HepG2 (cell line): ENCODE measurements at regions not wholly inside any gene's neighbourhood (a gene's known extent, or its start where the extent isn't known, plus 50 kb on each side); places are given as distances from the start of the nearest gene placed in this dataset.
"Not testable (repeated sequence)": the region's sequence is repeated elsewhere in the genome, so short reads cannot be mapped to it uniquely, and the experiment has no call there.

Source experiments
- ATAC-seq: fragments of 200-7000 bp; cut with Tn5 transposase; 3 replicates; pipeline ENCODE4 v1.9.1; 2020; ENCODE audit warnings: mild to moderate bottlenecking, moderate library complexity
- BruUV-seq: library from RNA; stranded (reverse); fragments of 400-500 nt; replicated peaks from 2 replicates; lab custom pipeline; 2021; lab: Mats Ljungman, UMichigan
- CTCF ChIA-PET: fragments of 300-600 bp; formaldehyde crosslinking; extraction: SDS; loops from one replicate; lab custom pipeline; 2021; ENCODE audit warnings: low total read pairs, inconsistent platforms, low intra/inter-chr PET ratio; lab: Yijun Ruan, JAX
- POLR2A ChIA-PET: fragments of 350-600 bp; sonication (Branson Sonifier 250); formaldehyde crosslinking; loops from one replicate; lab custom pipeline; 2020; ENCODE audit warnings: antibody characterized with exemption, inconsistent platforms; lab: Yijun Ruan, JAX
- DNase-seq: peaks from one replicate; pipeline ENCODE4 v3.0.0-alpha.2; 2015; ENCODE audit warnings: low spot score
- FAIRE-seq: peaks from 3 replicates; lab custom pipeline; 2011; peaks lifted over from hg19 to GRCh38; lab: Jason Lieb, UNC
- H2AFZ ChIP-seq: one replicate; pipeline ENCODE4 v1.6.1; 2011; ENCODE audit warnings: low read length, inconsistent platforms
- H3K27ac ChIP-seq: fragments of 300-600 bp; 3 replicates; pipeline ENCODE4 v1.8.0; 2011; ENCODE audit warnings: mixed run types, mild to moderate bottlenecking, mixed read lengths, low read length, inconsistent platforms; ENCODE audit not compliant: insufficient read depth; ENCODE audit errors: extremely low read length
- H3K27me3 ChIP-seq, 2 experiments: fragments of 200-600 bp in 1 of 2; 2 replicates in 1 of 2; 3 replicates in 1 of 2; pipeline versions ENCODE4 v1.6.0 to v1.8.0; 2011; ENCODE audit warnings: low read length in 2 of 2, mild to moderate bottlenecking in 2 of 2, moderate library complexity in 2 of 2, inconsistent platforms in 1 of 2; ENCODE audit not compliant: insufficient read depth in 2 of 2, control insufficient read depth in 1 of 2
- H3K36me3 ChIP-seq, 2 experiments: fragments of 200-600 bp in 1 of 2; replicated peaks in 1 of 2; 2 replicates in 1 of 2; 3 replicates in 1 of 2; pipeline versions ENCODE4 v1.5.1 to v1.8.0; 2011; ENCODE audit warnings: low read length in 2 of 2, inconsistent platforms in 1 of 2; ENCODE audit not compliant: insufficient read depth in 2 of 2, control insufficient read depth in 1 of 2
- H3K4me1 ChIP-seq: 2 replicates; pipeline ENCODE4 v1.5.1; 2012; ENCODE audit warnings: low read length, inconsistent platforms; ENCODE audit not compliant: insufficient read depth
- H3K4me2 ChIP-seq: 2 replicates; pipeline ENCODE4 v1.6.0; 2011; ENCODE audit warnings: low read depth, low read length, inconsistent platforms
- H3K4me3 ChIP-seq, 3 experiments: fragments of 200-600 bp in 1 of 3; sonication (generic), shearing (Covaris generic) in 1 of 3; replicated peaks in 1 of 3; 2 replicates each; pipeline ENCODE4 v1.5.1; 2011 to 2016; ENCODE audit warnings: low read length in 3 of 3, inconsistent platforms in 2 of 3, low read depth in 2 of 3, mild to moderate bottlenecking in 2 of 3, control low read depth in 1 of 3, mixed read lengths in 1 of 3; ENCODE audit not compliant: insufficient read depth in 1 of 3
- H3K79me2 ChIP-seq: one replicate; pipeline ENCODE4 v1.6.1; 2011; ENCODE audit warnings: low read length, inconsistent platforms; ENCODE audit not compliant: insufficient read depth
- H3K9ac ChIP-seq: 2 replicates; pipeline ENCODE4 v1.6.0; 2011; ENCODE audit warnings: mild to moderate bottlenecking, low read depth, low read length, inconsistent platforms; ENCODE audit not compliant: insufficient read depth
- H3K9me3 ChIP-seq: 2 replicates; pipeline ENCODE4 v1.5.1; 2012; ENCODE audit warnings: mild to moderate bottlenecking, low read length
- H4K20me1 ChIP-seq: 2 replicates; pipeline ENCODE4 v1.6.0; 2011; ENCODE audit warnings: inconsistent platforms, mild to moderate bottlenecking, low read length, moderate library complexity; ENCODE audit not compliant: insufficient read depth
- CREB1 ChIP-seq, 2 experiments: fragments of 450-650 bp in 1 of 2; IDR thresholded peaks; 2 replicates each; pipeline ENCODE4 v1.6.1; 2016 to 2017; ENCODE audit warnings: control low read depth in 1 of 2, mild to moderate bottlenecking in 1 of 2, missing compliant biosample characterization in 1 of 2, missing genetic modification characterization in 1 of 2
- FOSL2 ChIP-seq: sonication (generic); formaldehyde crosslinking; IDR thresholded peaks from 2 replicates; pipeline ENCODE4 v1.4.0; 2020; ENCODE audit warnings: missing genetic modification reagents
- NKX3-1 ChIP-seq: sonication (generic); formaldehyde crosslinking; IDR thresholded peaks from 2 replicates; pipeline ENCODE4 v1.5.0; 2020; ENCODE audit warnings: missing genetic modification reagents
- ZMYM4 ChIP-seq: sonication (generic); formaldehyde crosslinking; IDR thresholded peaks from 2 replicates; pipeline ENCODE4 v1.8.1; 2023; ENCODE audit warnings: mild to moderate bottlenecking, missing genetic modification reagents
- ZNF253 ChIP-seq: sonication (generic); formaldehyde crosslinking; IDR thresholded peaks from 2 replicates; pipeline ENCODE4 v1.8.0; 2022; ENCODE audit warnings: mild to moderate bottlenecking, missing genetic modification reagents, borderline replicate concordance
- WGBS: methylation state at CpG from one replicate; pipeline ENCODE4 v1.1.6; 2017; ENCODE audit warnings: low lambda C conversion rate; 5-methylcytosine and 5-hydroxymethylcytosine counted together
- in situ Hi-C: cut with HindIII; loops from 2 replicates; pipeline ENCODE4 v1.10.0; 2017; ENCODE audit warnings: low pct_unique_long_range_greater_than_20kb; ENCODE audit not compliant: extremely low pct_ligation_motif_present
- intact Hi-C: fragments of 100-400 bp; cut with micrococcal nuclease; formaldehyde crosslinking; loops from one replicate; pipeline ENCODE4 v1.10.0; 2022; ENCODE audit not compliant: unreplicated experiment
- TF ChIP-seq, protein P1 (sequence below): fragments of 450-650 bp; IDR thresholded peaks from 2 replicates; pipeline ENCODE4 v1.6.1; 2017; ENCODE audit warnings: mild to moderate bottlenecking

DNA sequence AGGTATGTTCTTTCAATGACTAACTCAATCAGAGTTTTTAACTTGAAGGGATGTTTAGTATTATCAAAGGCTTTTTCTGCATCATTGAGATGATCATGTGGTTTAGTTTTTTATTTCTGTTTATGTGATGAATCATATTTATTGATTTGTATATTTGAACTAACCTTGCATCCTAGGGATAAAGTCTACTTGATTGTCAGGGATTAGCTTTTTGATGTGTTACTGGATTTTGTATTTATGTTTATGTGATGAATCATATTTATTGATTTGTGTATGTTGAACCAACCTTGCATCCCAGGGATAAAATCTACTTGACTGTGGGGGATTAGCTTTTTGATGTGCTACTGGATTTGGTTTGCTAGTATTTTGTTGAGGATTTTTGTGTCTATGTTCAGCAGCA is 615.4 kb upstream of the GRID2 start (continued):
- TF ChIP-seq, protein P1, sequence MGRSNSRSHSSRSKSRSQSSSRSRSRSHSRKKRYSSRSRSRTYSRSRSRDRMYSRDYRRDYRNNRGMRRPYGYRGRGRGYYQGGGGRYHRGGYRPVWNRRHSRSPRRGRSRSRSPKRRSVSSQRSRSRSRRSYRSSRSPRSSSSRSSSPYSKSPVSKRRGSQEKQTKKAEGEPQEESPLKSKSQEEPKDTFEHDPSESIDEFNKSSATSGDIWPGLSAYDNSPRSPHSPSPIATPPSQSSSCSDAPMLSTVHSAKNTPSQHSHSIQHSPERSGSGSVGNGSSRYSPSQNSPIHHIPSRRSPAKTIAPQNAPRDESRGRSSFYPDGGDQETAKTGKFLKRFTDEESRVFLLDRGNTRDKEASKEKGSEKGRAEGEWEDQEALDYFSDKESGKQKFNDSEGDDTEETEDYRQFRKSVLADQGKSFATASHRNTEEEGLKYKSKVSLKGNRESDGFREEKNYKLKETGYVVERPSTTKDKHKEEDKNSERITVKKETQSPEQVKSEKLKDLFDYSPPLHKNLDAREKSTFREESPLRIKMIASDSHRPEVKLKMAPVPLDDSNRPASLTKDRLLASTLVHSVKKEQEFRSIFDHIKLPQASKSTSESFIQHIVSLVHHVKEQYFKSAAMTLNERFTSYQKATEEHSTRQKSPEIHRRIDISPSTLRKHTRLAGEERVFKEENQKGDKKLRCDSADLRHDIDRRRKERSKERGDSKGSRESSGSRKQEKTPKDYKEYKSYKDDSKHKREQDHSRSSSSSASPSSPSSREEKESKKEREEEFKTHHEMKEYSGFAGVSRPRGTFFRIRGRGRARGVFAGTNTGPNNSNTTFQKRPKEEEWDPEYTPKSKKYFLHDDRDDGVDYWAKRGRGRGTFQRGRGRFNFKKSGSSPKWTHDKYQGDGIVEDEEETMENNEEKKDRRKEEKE: no peak
- TF ChIP-seq CREB1 (IDR thresholded peaks at IDR 0.05) (no peak), CREB1 (CRISPR knock-in tag; IDR thresholded peaks at IDR 0.05) (no peak), ZMYM4 (CRISPR knock-in tag) (no peak), NKX3-1 (no peak), ZNF253 (CRISPR knock-in tag) (no peak), FOSL2 (CRISPR knock-in tag) (no peak)

DNA sequence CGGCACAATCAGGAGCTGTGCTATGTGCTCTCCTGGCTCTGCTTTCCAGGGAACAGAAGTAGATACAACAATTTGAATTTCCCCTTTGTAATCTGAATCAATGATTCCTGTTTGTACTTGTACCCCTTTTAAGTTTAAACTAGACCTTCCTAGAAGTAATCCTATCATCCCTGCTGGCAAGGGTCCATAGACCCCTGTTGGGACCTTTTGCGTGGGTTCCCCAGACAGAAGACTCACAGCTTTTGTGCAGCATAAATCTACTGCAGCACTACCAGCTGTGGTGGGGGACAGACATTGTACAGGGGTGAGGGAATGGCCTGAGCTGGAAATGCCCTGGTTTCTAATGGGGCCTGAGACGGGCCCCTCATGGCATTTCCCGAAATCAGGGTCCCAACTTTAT is 604.1 kb upstream of the GRID2 start:
- H4K20me1 ChIP-seq, POLR2A ChIA-PET, H2AFZ ChIP-seq, H3K9ac ChIP-seq, BruUV-seq, H3K4me1 ChIP-seq, H3K36me3 ChIP-seq, in situ Hi-C loops, H3K27ac ChIP-seq, DNase-seq, intact Hi-C loops, CTCF ChIA-PET, H3K4me3 ChIP-seq, H3K79me2 ChIP-seq, FAIRE-seq, H3K4me2 ChIP-seq, ATAC-seq, H3K27me3 ChIP-seq: not testable (repeated sequence)
- peaks cover 31% of the 10 kb centered on the region for H3K9me3 ChIP-seq
- 3% methylated on average over 4 of the region's 4 CpGs for WGBS
